ENCODE measurements at regions not wholly inside any gene's neighbourhood (a gene's known extent, or its start where the extent isn't known, plus 50 kb on each side); places are given as distances from the start of the nearest gene placed in this dataset.

GRCh38 chr9:1514250-1514649, 464.1 kb downstream of the DMRT2 start:
- H3K9me3 ChIP-seq (replicated peaks in 1 of 2; ENCODE audit: control insufficient read depth in 2 of 2, insufficient read depth in 1 of 2, low read depth in 1 of 2, low read length in 2 of 2): no peaks in the 10 kb centered on the region
- no peak overlapping the region for H4K91ac ChIP-seq (ENCODE audit: low read depth, low read length, poor library complexity)
- no peak overlapping the region for H3K4me3 ChIP-seq (ENCODE audit: low read length in 2 of 2)
- H2BK15ac ChIP-seq (ENCODE audit: low read length): no peak overlapping the region
- no peak overlapping the region for H3K9ac ChIP-seq (ENCODE audit: low read depth, low read length, poor library complexity)
- H2AK5ac ChIP-seq (ENCODE audit: low read depth, low read length): no peak overlapping the region
- no peak overlapping the region for H3K18ac ChIP-seq (ENCODE audit: low read length)
- no peak overlapping the region for H2BK12ac ChIP-seq (ENCODE audit: low read length)
- DNase-seq (ENCODE audit: low spot score): no peak
- no peaks in the 10 kb centered on the region for H3K36me3 ChIP-seq (replicated peaks in 1 of 2; ENCODE audit: control insufficient read depth in 2 of 2, insufficient read depth in 2 of 2, low read length in 2 of 2)
- no peak overlapping the region for H3K14ac ChIP-seq (ENCODE audit: low read length)
- H3K27me3 ChIP-seq (ENCODE audit: control insufficient read depth in 3 of 3, insufficient read depth in 3 of 3, low read depth in 1 of 3, low read length in 3 of 3): no peaks in the 10 kb centered on the region
- WGBS, 2 donors (ENCODE audit: extremely low coverage in 2 of 2, insufficient read length in 2 of 2, insufficient replicate concordance in 1 of 2): no CpG with 5 or more reads among the region's 3 CpGs
- H3K79me1 ChIP-seq (ENCODE audit: low read depth, low read length): no peaks in the 10 kb centered on the region
- no peak overlapping the region for H3K4ac ChIP-seq (ENCODE audit: low read length)
- H3K27ac ChIP-seq (replicated peaks; ENCODE audit: low read length): no peak overlapping the region
- H2AFZ ChIP-seq (ENCODE audit: low read length): no peak overlapping the region
- H3K4me1 ChIP-seq (ENCODE audit: control insufficient read depth in 2 of 2, insufficient read depth in 1 of 2, low read depth in 1 of 2, low read length in 2 of 2): no peaks in the 10 kb centered on the region
- H2BK5ac ChIP-seq (ENCODE audit: low read length): no peak overlapping the region
- H2BK120ac ChIP-seq (ENCODE audit: low read depth, low read length): no peak overlapping the region
- no peak overlapping the region for H4K8ac ChIP-seq (ENCODE audit: low read depth, low read length)
- H3K23ac ChIP-seq (ENCODE audit: low read depth, low read length, poor library complexity): no peak overlapping the region
- H3K4me2 ChIP-seq (ENCODE audit: insufficient read depth, low read length, poor library complexity, severe bottlenecking): no peak overlapping the region

- Histone ChIP-seq H3K4ac (ENCODE audit: low read length) (no peak overlapping the region), H3K27ac (replicated peaks; ENCODE audit: low read length) (no peak overlapping the region), H3K18ac (ENCODE audit: low read length) (no peak overlapping the region), H3K36me3 (replicated peaks in 1 of 2; ENCODE audit: control insufficient read depth in 2 of 2, insufficient read depth in 2 of 2, low read length in 2 of 2) (no peaks in the 10 kb centered on the region), H2AK5ac (ENCODE audit: low read depth, low read length) (no peak overlapping the region), H4K91ac (ENCODE audit: low read depth, low read length, poor library complexity) (no peak overlapping the region), H3K4me2 (ENCODE audit: insufficient read depth, low read length, poor library complexity, severe bottlenecking) (no peak overlapping the region), H3K79me1 (ENCODE audit: low read depth, low read length) (no peaks in the 10 kb centered on the region), H2BK15ac (ENCODE audit: low read length) (no peak overlapping the region), H3K9ac (ENCODE audit: low read depth, low read length, poor library complexity) (no peak overlapping the region), H3K14ac (ENCODE audit: low read length) (no peak overlapping the region), H2BK5ac (ENCODE audit: low read length) (no peak overlapping the region), H2BK12ac (ENCODE audit: low read length) (no peak overlapping the region), H3K27me3 (ENCODE audit: control insufficient read depth in 3 of 3, insufficient read depth in 3 of 3, low read depth in 1 of 3, low read length in 3 of 3) (no peaks in the 10 kb centered on the region), H3K23ac (ENCODE audit: low read depth, low read length, poor library complexity) (no peak overlapping the region), H3K4me1 (ENCODE audit: control insufficient read depth in 2 of 2, insufficient read depth in 1 of 2, low read depth in 1 of 2, low read length in 2 of 2) (no peaks in the 10 kb centered on the region), H4K8ac (ENCODE audit: low read depth, low read length) (no peak overlapping the region), H2AFZ (ENCODE audit: low read length) (no peak overlapping the region), H3K9me3 (replicated peaks in 1 of 2; ENCODE audit: control insufficient read depth in 2 of 2, insufficient read depth in 1 of 2, low read depth in 1 of 2, low read length in 2 of 2) (no peaks in the 10 kb centered on the region), H2BK120ac (ENCODE audit: low read depth, low read length) (no peak overlapping the region), H3K4me3 (ENCODE audit: low read length in 2 of 2) (no peak overlapping the region)
- WGBS, 2 donors (ENCODE audit: extremely low coverage in 2 of 2, insufficient read length in 2 of 2, insufficient replicate concordance in 1 of 2): no CpG with 5 or more reads among the region's 2 CpGs
- DNase-seq (ENCODE audit: low spot score): no peak
Measured at GRCh38 chr9:1514776-1515363, 464.7 kb downstream of the DMRT2 start.

- no peak overlapping the region for H3K4me2 ChIP-seq (ENCODE audit: insufficient read depth, low read length, poor library complexity, severe bottlenecking)
- no peak overlapping the region for H3K27ac ChIP-seq (replicated peaks; ENCODE audit: low read length)
- H4K8ac ChIP-seq (ENCODE audit: low read depth, low read length): no peak overlapping the region
- no peak overlapping the region for H3K18ac ChIP-seq (ENCODE audit: low read length)
- no peak overlapping the region for H2BK5ac ChIP-seq (ENCODE audit: low read length)
- H2BK12ac ChIP-seq (ENCODE audit: low read length): no peak overlapping the region
- H3K4me3 ChIP-seq (ENCODE audit: low read length in 2 of 2): no peak overlapping the region
- H3K4me1 ChIP-seq (ENCODE audit: control insufficient read depth in 2 of 2, insufficient read depth in 1 of 2, low read depth in 1 of 2, low read length in 2 of 2): no peaks in the 10 kb centered on the region
- H3K23ac ChIP-seq (ENCODE audit: low read depth, low read length, poor library complexity): no peak overlapping the region
- no peak for DNase-seq (ENCODE audit: low spot score)
- no peak overlapping the region for H3K14ac ChIP-seq (ENCODE audit: low read length)
- no peak overlapping the region for H3K4ac ChIP-seq (ENCODE audit: low read length)
- H3K79me1 ChIP-seq (ENCODE audit: low read depth, low read length): no peaks in the 10 kb centered on the region
- WGBS, 2 donors (ENCODE audit: extremely low coverage in 2 of 2, insufficient read length in 2 of 2, insufficient replicate concordance in 1 of 2): no CpG with 5 or more reads among the region's 3 CpGs
- H3K9ac ChIP-seq (ENCODE audit: low read depth, low read length, poor library complexity): no peak overlapping the region
- H2BK120ac ChIP-seq (ENCODE audit: low read depth, low read length): no peak overlapping the region
- no peak overlapping the region for H2AK5ac ChIP-seq (ENCODE audit: low read depth, low read length)
- no peaks in the 10 kb centered on the region for H3K27me3 ChIP-seq (ENCODE audit: control insufficient read depth in 3 of 3, insufficient read depth in 3 of 3, low read depth in 1 of 3, low read length in 3 of 3)
- no peak overlapping the region for H2BK15ac ChIP-seq (ENCODE audit: low read length)
- no peaks in the 10 kb centered on the region for H3K36me3 ChIP-seq (replicated peaks in 1 of 2; ENCODE audit: control insufficient read depth in 2 of 2, insufficient read depth in 2 of 2, low read length in 2 of 2)
- no peak overlapping the region for H2AFZ ChIP-seq (ENCODE audit: low read length)
- no peaks in the 10 kb centered on the region for H3K9me3 ChIP-seq (replicated peaks in 1 of 2; ENCODE audit: control insufficient read depth in 2 of 2, insufficient read depth in 1 of 2, low read depth in 1 of 2, low read length in 2 of 2)
- no peak overlapping the region for H4K91ac ChIP-seq (ENCODE audit: low read depth, low read length, poor library complexity)
Measured at GRCh38 chr9:1515557-1515956, 465.4 kb downstream of the DMRT2 start.

GRCh38 chr9:1521547-1521946, 471.4 kb downstream of the DMRT2 start:
- Histone ChIP-seq H4K91ac (ENCODE audit: low read depth, low read length, poor library complexity) (no peak overlapping the region), H3K23ac (ENCODE audit: low read depth, low read length, poor library complexity) (no peak overlapping the region), H3K27me3 (ENCODE audit: control insufficient read depth in 3 of 3, insufficient read depth in 3 of 3, low read depth in 1 of 3, low read length in 3 of 3) (no peaks in the 10 kb centered on the region), H2BK5ac (ENCODE audit: low read length) (no peak overlapping the region), H2AFZ (ENCODE audit: low read length) (no peak overlapping the region), H3K9me3 (replicated peaks in 1 of 2; ENCODE audit: control insufficient read depth in 2 of 2, insufficient read depth in 1 of 2, low read depth in 1 of 2, low read length in 2 of 2) (no peaks in the 10 kb centered on the region), H2BK12ac (ENCODE audit: low read length) (no peak overlapping the region), H3K4me1 (ENCODE audit: control insufficient read depth in 2 of 2, insufficient read depth in 1 of 2, low read depth in 1 of 2, low read length in 2 of 2) (no peaks in the 10 kb centered on the region), H3K4ac (ENCODE audit: low read length) (no peak overlapping the region), H3K27ac (replicated peaks; ENCODE audit: low read length) (no peak overlapping the region), H3K4me3 (ENCODE audit: low read length in 2 of 2) (no peak overlapping the region), H4K8ac (ENCODE audit: low read depth, low read length) (no peak overlapping the region), H3K14ac (ENCODE audit: low read length) (no peak overlapping the region), H3K9ac (ENCODE audit: low read depth, low read length, poor library complexity) (no peak overlapping the region), H2AK5ac (ENCODE audit: low read depth, low read length) (no peak overlapping the region), H2BK15ac (ENCODE audit: low read length) (no peak overlapping the region), H3K4me2 (ENCODE audit: insufficient read depth, low read length, poor library complexity, severe bottlenecking) (no peak overlapping the region), H3K79me1 (ENCODE audit: low read depth, low read length) (no peaks in the 10 kb centered on the region), H3K36me3 (replicated peaks in 1 of 2; ENCODE audit: control insufficient read depth in 2 of 2, insufficient read depth in 2 of 2, low read length in 2 of 2) (no peaks in the 10 kb centered on the region), H2BK120ac (ENCODE audit: low read depth, low read length) (no peak overlapping the region), H3K18ac (ENCODE audit: low read length) (no peak overlapping the region)
- DNase-seq (ENCODE audit: low spot score): no peak
- WGBS, 2 donors (ENCODE audit: extremely low coverage in 2 of 2, insufficient read length in 2 of 2, insufficient replicate concordance in 1 of 2): no CpG with 5 or more reads among the region's 4 CpGs

All from neuronal stem cell (in vitro differentiated cells).